Endothelial cell of umbilical vein (primary cell): ENCODE measurements at regions not wholly inside any gene's neighbourhood (a gene's known extent, or its start where the extent isn't known, plus 50 kb on each side); places are given as distances from the start of the nearest gene placed in this dataset.

ENCODE experiments used
- BruUV-seq: library from RNA; stranded (reverse); fragments of 400-500 nt; replicated peaks from 2 replicates; lab custom pipeline; 2021; lab: Mats Ljungman, UMichigan
- CTCF ChIA-PET: fragments of 300-600, 350-600 bp; sonication (Branson Sonifier 250); formaldehyde crosslinking; loops from one replicate; lab custom pipeline; 2021; ENCODE audit warnings: antibody characterized with exemption, inconsistent platforms; lab: Charles Lee
- POLR2A ChIA-PET: fragments of 300-600, 350-600 bp; sonication (Branson Sonifier 250); formaldehyde crosslinking; loops from one replicate; lab custom pipeline; 2021; ENCODE audit warnings: antibody characterized with exemption, inconsistent platforms; lab: Charles Lee
- DNase-seq: peaks from one replicate; pipeline ENCODE4 v3.0.0-alpha.2; 2011; ENCODE audit warnings: low read depth, low spot score
- FAIRE-seq: peaks from 2 replicates; lab custom pipeline; 2011; peaks lifted over from hg19 to GRCh38; lab: Jason Lieb, UNC
- H2AFZ ChIP-seq: 2 replicates; pipeline ENCODE4 v1.6.0; 2012; ENCODE audit warnings: low read depth, low read length, control low read depth, inconsistent platforms
- H3K27ac ChIP-seq: 2 replicates; pipeline ENCODE4 v1.5.1; 2011; ENCODE audit warnings: low read depth, mild to moderate bottlenecking, control low read depth, low read length, moderate library complexity; ENCODE audit not compliant: insufficient read depth
- H3K27me3 ChIP-seq, 2 experiments: 2 replicates each; pipeline versions ENCODE4 v1.6.0 to v1.6.1; 2011; ENCODE audit warnings: low read length in 2 of 2, mixed read lengths in 1 of 2; ENCODE audit not compliant: control insufficient read depth in 2 of 2, insufficient read depth in 2 of 2
- H3K36me3 ChIP-seq, 2 experiments: 2 replicates in 1 of 2; 3 replicates in 1 of 2; pipeline ENCODE4 v1.5.1; 2011; ENCODE audit warnings: low read length in 2 of 2, mild to moderate bottlenecking in 1 of 2, moderate library complexity in 1 of 2; ENCODE audit not compliant: control insufficient read depth in 2 of 2, insufficient read depth in 2 of 2; ENCODE audit errors: extremely low read depth in 1 of 2
- H3K4me1 ChIP-seq: 3 replicates; pipeline ENCODE4 v1.5.1; 2011; ENCODE audit warnings: mild to moderate bottlenecking, low read length; ENCODE audit not compliant: control insufficient read depth, insufficient read depth; ENCODE audit errors: extremely low read depth
- H3K4me2 ChIP-seq: 2 replicates; pipeline ENCODE4 v1.6.1; 2011; ENCODE audit warnings: low read length, control low read depth, mixed read lengths; ENCODE audit not compliant: insufficient read depth
- H3K4me3 ChIP-seq, 3 experiments: fragments of 200-600 bp in 1 of 3; sonication (generic), shearing (Covaris generic) in 1 of 3; replicated peaks in 1 of 3; 2 replicates each; pipeline ENCODE4 v1.5.1; 2011 to 2016; ENCODE audit warnings: control low read depth in 3 of 3, low read length in 3 of 3, mild to moderate bottlenecking in 2 of 3, inconsistent platforms in 1 of 3, low read depth in 1 of 3, moderate library complexity in 1 of 3; ENCODE audit not compliant: insufficient read depth in 1 of 3
- H3K79me2 ChIP-seq: 2 replicates; pipeline ENCODE4 v1.6.0; 2012; ENCODE audit warnings: low read length, inconsistent platforms; ENCODE audit not compliant: control insufficient read depth, insufficient read depth
- H3K9ac ChIP-seq: replicated peaks from 2 replicates; pipeline ENCODE3; 2011; ENCODE audit warnings: low read length, control low read depth; ENCODE audit not compliant: insufficient read depth; ENCODE audit errors: extremely low read depth
- H3K9me1 ChIP-seq: replicated peaks from 3 replicates; pipeline ENCODE4 v1.6.0; 2011; ENCODE audit warnings: mild to moderate bottlenecking, low read length; ENCODE audit not compliant: control insufficient read depth, insufficient read depth; ENCODE audit errors: extremely low read depth
- H3K9me3 ChIP-seq: replicated peaks from 2 replicates; pipeline ENCODE4 v1.5.1; 2012; ENCODE audit warnings: low read length, inconsistent platforms; ENCODE audit not compliant: control insufficient read depth, insufficient read depth
- H4K20me1 ChIP-seq: replicated peaks from 2 replicates; pipeline ENCODE3; 2011; ENCODE audit warnings: mild to moderate bottlenecking, low read length; ENCODE audit not compliant: control insufficient read depth, insufficient read depth; ENCODE audit errors: extremely low read depth
- GATA2 ChIP-seq: IDR thresholded peaks from 2 replicates; pipeline ENCODE4 v1.7.0; 2011; ENCODE audit warnings: low read depth, mild to moderate bottlenecking, moderate library complexity, mixed read lengths, low read length; ENCODE audit not compliant: insufficient read length, insufficient read depth
- JUN ChIP-seq: IDR thresholded peaks from 2 replicates; pipeline ENCODE4 v1.6.1; 2011; ENCODE audit warnings: borderline replicate concordance, low read depth; ENCODE audit not compliant: insufficient read length, insufficient read depth
- POLR2A ChIP-seq: IDR thresholded peaks from 2 replicates; pipeline ENCODE4 v1.6.1; 2012; ENCODE audit warnings: low read depth, mild to moderate bottlenecking, control low read depth, low read length
- dilution Hi-C: fragments of 300-500 bp; cut with MboI; formaldehyde crosslinking; loops from one replicate; pipeline ENCODE4 v1.15.0; 2019; ENCODE audit warnings: low sequenced_read_pairs; ENCODE audit not compliant: extremely low pct_ligation_motif_present
- intact Hi-C: fragments of 100-400 bp; cut with micrococcal nuclease; formaldehyde crosslinking; loops from one replicate; pipeline ENCODE4 v1.10.0; 2022
- TF ChIP-seq, protein P1 (sequence below), 2 donors: IDR thresholded peaks; 1 replicate in 1 of 2; 2 replicates in 1 of 2; pipeline ENCODE4 v1.5.1; 2011; ENCODE audit warnings: low read length in 2 of 2, mild to moderate bottlenecking in 2 of 2, moderate library complexity in 2 of 2, control low read depth in 1 of 2, inconsistent platforms in 1 of 2, low read depth in 1 of 2; ENCODE audit not compliant: insufficient read depth in 1 of 2; ENCODE audit errors: extremely low read depth in 1 of 2
- TF ChIP-seq, protein P2 (sequence below): IDR thresholded peaks from 2 replicates; pipeline ENCODE4 v1.6.1; 2011; ENCODE audit not compliant: insufficient read depth, insufficient read length

DNA sequence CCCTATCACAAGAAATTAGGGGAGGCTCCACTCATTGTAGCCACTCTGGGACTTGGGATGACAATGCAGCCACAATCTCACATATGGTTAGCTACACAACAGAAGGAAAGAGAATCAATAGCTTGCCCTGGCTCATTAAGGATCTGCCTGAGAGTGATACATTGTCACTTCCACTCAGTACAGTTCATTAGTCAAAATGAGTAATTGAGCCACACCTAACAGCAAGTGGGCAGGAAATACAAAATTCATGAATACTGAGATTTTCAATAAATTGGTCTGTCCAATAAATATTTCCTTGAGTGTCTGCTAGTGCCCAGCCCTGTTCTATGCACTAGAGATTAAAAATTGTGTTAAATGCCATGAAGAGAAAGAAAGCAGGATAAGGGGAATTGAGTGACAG lies 231.3 kb upstream of the NR4A3 start:
- Histone ChIP-seq H3K27ac (no peak overlapping the region), H4K20me1 (no peaks in the 10 kb centered on the region), H3K9me3 (no peaks in the 10 kb centered on the region), H3K4me1 (no peaks in the 10 kb centered on the region), H3K27me3 (no peaks in the 10 kb centered on the region), H3K4me2 (no peak overlapping the region), H3K9ac (no peak overlapping the region), H3K9me1 (no peaks in the 10 kb centered on the region), H2AFZ (no peak overlapping the region), H3K4me3 (no peak overlapping the region), H3K79me2 (no peaks in the 10 kb centered on the region), H3K36me3 (no peaks in the 10 kb centered on the region)
- no peak for DNase-seq
- TF ChIP-seq JUN: no peak
- TF ChIP-seq POLR2A: no peak
- TF ChIP-seq, protein P1, sequence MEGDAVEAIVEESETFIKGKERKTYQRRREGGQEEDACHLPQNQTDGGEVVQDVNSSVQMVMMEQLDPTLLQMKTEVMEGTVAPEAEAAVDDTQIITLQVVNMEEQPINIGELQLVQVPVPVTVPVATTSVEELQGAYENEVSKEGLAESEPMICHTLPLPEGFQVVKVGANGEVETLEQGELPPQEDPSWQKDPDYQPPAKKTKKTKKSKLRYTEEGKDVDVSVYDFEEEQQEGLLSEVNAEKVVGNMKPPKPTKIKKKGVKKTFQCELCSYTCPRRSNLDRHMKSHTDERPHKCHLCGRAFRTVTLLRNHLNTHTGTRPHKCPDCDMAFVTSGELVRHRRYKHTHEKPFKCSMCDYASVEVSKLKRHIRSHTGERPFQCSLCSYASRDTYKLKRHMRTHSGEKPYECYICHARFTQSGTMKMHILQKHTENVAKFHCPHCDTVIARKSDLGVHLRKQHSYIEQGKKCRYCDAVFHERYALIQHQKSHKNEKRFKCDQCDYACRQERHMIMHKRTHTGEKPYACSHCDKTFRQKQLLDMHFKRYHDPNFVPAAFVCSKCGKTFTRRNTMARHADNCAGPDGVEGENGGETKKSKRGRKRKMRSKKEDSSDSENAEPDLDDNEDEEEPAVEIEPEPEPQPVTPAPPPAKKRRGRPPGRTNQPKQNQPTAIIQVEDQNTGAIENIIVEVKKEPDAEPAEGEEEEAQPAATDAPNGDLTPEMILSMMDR (IDR thresholded peaks at IDR 0.05; ENCODE audit: extremely low read depth in 1 of 2, insufficient read depth in 1 of 2, low read depth in 1 of 2, low read length in 2 of 2): no peak
- no peak for FAIRE-seq
- ChIA-PET CTCF (no interaction called here), POLR2A (no interaction called here)
- no TSS peak for BruUV-seq
- dilution Hi-C loops (no loop called here), intact Hi-C loops (no loop called here)

DNA sequence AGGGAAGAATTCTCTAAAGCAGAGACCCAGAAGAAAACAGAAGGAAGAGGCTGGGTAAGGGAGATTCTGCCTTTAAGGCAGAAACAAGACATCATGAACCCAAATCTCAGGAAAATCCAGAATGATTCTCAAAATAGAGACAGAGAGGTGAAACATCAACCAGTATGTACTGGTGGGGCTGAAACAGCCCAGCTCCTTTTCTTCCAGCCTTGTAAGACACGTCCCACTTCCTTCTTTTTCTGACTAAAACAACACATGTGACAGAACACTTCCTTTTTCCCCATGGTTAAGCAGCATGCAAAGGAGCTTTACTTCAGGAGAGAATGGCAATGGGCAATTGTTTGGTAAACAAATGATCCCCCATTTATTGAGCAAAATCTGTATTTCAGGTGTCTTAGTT lies 230.8 kb upstream of the NR4A3 start:
- H3K27ac ChIP-seq: no peak overlapping the region
- H2AFZ ChIP-seq: no peak overlapping the region
- H3K79me2 ChIP-seq: no peaks in the 10 kb centered on the region
- no peak for DNase-seq
- no peak overlapping the region for H3K9ac ChIP-seq
- ChIA-PET CTCF (no interaction called here), POLR2A (no interaction called here)
- no peaks in the 10 kb centered on the region for H3K4me1 ChIP-seq
- no peaks in the 10 kb centered on the region for H3K9me3 ChIP-seq
- H3K9me1 ChIP-seq: no peaks in the 10 kb centered on the region
- BruUV-seq: no TSS peak
- no peak overlapping the region for H3K4me3 ChIP-seq
- H3K4me2 ChIP-seq: no peak overlapping the region
- no peaks in the 10 kb centered on the region for H3K36me3 ChIP-seq
- intact Hi-C loops: no loop called here
- no peak for FAIRE-seq
- no peaks in the 10 kb centered on the region for H3K27me3 ChIP-seq
- TF ChIP-seq, protein P2, sequence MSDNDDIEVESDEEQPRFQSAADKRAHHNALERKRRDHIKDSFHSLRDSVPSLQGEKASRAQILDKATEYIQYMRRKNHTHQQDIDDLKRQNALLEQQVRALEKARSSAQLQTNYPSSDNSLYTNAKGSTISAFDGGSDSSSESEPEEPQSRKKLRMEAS: no peak
- no peak for TF ChIP-seq POLR2A
- TF ChIP-seq, protein P1 (IDR thresholded peaks at IDR 0.05; ENCODE audit: extremely low read depth in 1 of 2, insufficient read depth in 1 of 2, low read depth in 1 of 2, low read length in 2 of 2): no peak
- no peak for TF ChIP-seq GATA2
- no peaks in the 10 kb centered on the region for H4K20me1 ChIP-seq
- dilution Hi-C loops: no loop called here
